ENCODE measurements at regions not wholly inside any gene's neighbourhood (a gene's known extent, or its start where the extent isn't known, plus 50 kb on each side); places are given as distances from the start of the nearest gene placed in this dataset.

DNA sequence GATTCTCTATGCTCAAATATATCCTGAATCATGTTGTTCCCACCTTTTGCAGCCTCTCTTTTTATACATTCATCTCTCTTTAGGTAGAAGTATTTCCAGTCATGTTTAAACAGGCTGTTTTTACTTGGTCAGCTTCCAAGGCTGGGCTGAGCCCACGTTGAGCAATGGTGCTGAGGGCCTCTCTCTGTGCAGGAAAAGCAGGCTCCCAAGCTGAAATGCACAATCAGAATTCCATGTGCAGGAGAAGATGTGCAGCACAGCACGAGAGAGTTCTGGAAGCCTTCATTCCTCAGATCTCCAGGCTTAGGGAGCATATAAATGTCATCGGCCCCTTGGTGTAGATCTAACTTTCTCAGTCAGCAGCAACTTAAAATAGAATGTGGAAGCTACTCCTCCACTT, 588.5 kb downstream of the TNS3 start:
- no peak for DNase-seq (ENCODE audit: low read depth)
- no peak for TF ChIP-seq CTCF (IDR thresholded peaks at IDR 0.05; ENCODE audit: low read depth, low read length, missing control alignments)

DNA sequence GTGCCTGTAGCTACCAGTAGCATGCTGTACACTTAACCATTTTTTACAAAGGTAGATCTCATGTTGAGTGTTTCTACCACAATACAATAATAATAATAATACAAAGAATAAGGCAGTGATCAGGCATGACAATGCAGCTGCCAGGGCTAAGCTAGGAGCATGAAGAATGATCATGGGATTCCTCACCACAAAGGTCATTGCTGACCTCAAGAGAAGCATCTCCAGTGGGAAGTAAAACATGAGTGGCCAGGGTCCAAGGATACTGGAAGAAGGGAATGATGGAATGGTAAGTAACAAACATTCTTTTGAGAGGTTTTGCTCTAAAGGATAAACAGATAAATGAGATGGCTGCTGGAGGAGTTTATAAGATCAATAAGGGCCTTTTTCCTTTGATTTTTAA, 591.1 kb downstream of the TNS3 start:
- no peak for DNase-seq (ENCODE audit: low read depth)
- TF ChIP-seq CTCF (IDR thresholded peaks at IDR 0.05; ENCODE audit: low read depth, low read length, missing control alignments), result no peak

More for the DNA sequence above, 588.5 kb downstream of the TNS3 start:
- no peak overlapping the region for H3K4me3 ChIP-seq (ENCODE audit: low read depth, low read length)

GRCh38 chr7:46989247-46989646, 592.7 kb downstream of the TNS3 start:
- DNase-seq (ENCODE audit: low read depth), result no peak
- H3K4me3 ChIP-seq (ENCODE audit: low read depth, low read length), result no peak overlapping the region

More for the DNA sequence above, 591.1 kb downstream of the TNS3 start:
- no peak overlapping the region for H3K4me3 ChIP-seq (ENCODE audit: low read depth, low read length)

GRCh38 chr7:46982928-46983327, 599.0 kb downstream of the TNS3 start:
- no peak overlapping the region for H3K4me3 ChIP-seq (ENCODE audit: low read depth, low read length)
- no peak for TF ChIP-seq CTCF (IDR thresholded peaks at IDR 0.05; ENCODE audit: low read depth, low read length, missing control alignments)
- DNase-seq (ENCODE audit: low read depth), result no peak

More at GRCh38 chr7:46989247-46989646, 592.7 kb downstream of the TNS3 start:
- no peak for TF ChIP-seq CTCF (IDR thresholded peaks at IDR 0.05; ENCODE audit: low read depth, low read length, missing control alignments)

DNA sequence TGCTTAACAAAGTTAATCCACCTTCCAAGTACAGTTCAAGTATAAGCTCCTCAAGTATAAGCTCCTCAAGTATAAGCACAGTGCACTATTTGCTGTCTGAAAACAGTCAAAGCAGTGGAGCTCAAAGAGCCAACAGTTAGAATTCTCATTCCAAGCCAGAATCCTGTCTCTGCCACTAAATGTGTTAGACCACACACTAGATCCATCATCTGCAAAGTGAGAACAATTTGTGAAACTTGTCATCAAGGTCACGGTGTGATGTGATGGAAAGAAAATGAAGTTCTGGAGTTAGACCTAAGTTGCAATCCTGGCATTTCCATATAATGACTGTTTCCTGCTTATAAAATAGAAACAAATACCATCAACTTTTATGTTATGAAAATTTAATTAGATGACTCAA, 602.5 kb downstream of the TNS3 start:
- TF ChIP-seq CTCF (IDR thresholded peaks at IDR 0.05; ENCODE audit: low read depth, low read length, missing control alignments), result no peak
- H3K4me3 ChIP-seq (ENCODE audit: low read depth, low read length), result no peak overlapping the region
- DNase-seq (ENCODE audit: low read depth), result no peak

GRCh38 chr7:46975493-46975892, 606.4 kb downstream of the TNS3 start:
- no peak for DNase-seq (ENCODE audit: low read depth)
- H3K4me3 ChIP-seq (ENCODE audit: low read depth, low read length), result no peak overlapping the region
- TF ChIP-seq CTCF (IDR thresholded peaks at IDR 0.05; ENCODE audit: low read depth, low read length, missing control alignments), result no peak

DNA sequence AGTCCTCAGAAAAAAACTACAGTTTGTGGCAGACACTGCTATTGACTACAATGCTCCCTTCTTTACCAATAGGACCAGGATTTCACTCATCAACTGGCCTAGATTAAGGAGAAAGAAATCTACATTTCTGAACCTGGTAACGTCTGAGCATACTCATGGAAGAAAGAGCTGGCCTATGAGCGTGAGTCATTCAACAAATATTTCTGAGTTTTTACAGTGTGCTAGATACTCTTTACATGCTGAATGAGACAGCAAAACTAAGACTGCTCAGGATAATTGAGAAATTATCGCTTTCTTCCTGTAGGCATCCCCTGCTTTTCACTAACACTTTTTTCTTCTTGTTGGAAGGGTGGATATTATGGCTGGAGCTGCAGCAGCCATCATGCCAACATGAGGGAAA, 609.7 kb downstream of the TNS3 start:
- no peak for DNase-seq (ENCODE audit: low read depth)
- TF ChIP-seq CTCF (IDR thresholded peaks at IDR 0.05; ENCODE audit: low read depth, low read length, missing control alignments), result no peak
- H3K4me3 ChIP-seq (ENCODE audit: low read depth, low read length), result no peak overlapping the region
